ENCODE measurements at regions not wholly inside any gene's neighbourhood (a gene's known extent, or its start where the extent isn't known, plus 50 kb on each side); places are given as distances from the start of the nearest gene placed in this dataset.

DNA sequence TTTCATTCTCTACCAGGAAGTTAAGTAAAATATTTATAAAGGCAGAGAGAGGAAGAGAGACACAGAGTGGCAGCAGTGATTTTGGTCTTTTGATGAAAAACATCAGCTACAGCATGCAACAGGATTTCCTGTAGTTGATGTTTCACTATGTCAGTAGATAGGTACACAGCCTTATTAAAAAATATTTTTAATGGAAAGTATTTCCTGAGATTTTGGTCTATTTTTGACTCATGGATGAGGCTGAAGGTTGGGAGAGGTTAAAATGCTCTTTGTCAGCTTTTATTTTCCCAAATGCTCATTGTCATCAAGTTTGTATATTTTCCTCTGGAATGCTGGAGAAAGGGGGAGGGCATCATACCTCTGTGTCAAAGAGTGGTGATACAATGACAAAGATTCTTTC, 1112.5 kb downstream of the CBLN2 start:
- POLR2A ChIA-PET, result no interaction called here
- CTCF ChIA-PET, result no interaction called here
- no TSS peak for BruUV-seq (replicated peaks)
- in situ Hi-C loops (cut with HindIII; ENCODE audit: low pct_unique_long_range_greater_than_20kb, low sequenced_read_pairs), result no loop called here
- intact Hi-C loops (cut with micrococcal nuclease; ENCODE audit: unreplicated experiment), result no loop called here
- Histone ChIP-seq H3K27ac (ENCODE audit: low read length) (no peak overlapping the region), H3K4me3 (ENCODE audit: low read depth in 2 of 2, low read length in 2 of 2) (no peak overlapping the region), H3K27me3 (ENCODE audit: control insufficient read depth, insufficient read depth, low read length) (no peaks in the 10 kb centered on the region), H3K4me1 (ENCODE audit: control insufficient read depth, insufficient read depth, low read length) (no peaks in the 10 kb centered on the region; the same call in 1 of the 2 replicates), H3K9me3 (ENCODE audit: control insufficient read depth, insufficient read depth, low read depth, low read length) (no peaks in the 10 kb centered on the region), H3K36me3 (ENCODE audit: control insufficient read depth, insufficient read depth, low read length) (no peaks in the 10 kb centered on the region)
- TF ChIP-seq, protein P1, sequence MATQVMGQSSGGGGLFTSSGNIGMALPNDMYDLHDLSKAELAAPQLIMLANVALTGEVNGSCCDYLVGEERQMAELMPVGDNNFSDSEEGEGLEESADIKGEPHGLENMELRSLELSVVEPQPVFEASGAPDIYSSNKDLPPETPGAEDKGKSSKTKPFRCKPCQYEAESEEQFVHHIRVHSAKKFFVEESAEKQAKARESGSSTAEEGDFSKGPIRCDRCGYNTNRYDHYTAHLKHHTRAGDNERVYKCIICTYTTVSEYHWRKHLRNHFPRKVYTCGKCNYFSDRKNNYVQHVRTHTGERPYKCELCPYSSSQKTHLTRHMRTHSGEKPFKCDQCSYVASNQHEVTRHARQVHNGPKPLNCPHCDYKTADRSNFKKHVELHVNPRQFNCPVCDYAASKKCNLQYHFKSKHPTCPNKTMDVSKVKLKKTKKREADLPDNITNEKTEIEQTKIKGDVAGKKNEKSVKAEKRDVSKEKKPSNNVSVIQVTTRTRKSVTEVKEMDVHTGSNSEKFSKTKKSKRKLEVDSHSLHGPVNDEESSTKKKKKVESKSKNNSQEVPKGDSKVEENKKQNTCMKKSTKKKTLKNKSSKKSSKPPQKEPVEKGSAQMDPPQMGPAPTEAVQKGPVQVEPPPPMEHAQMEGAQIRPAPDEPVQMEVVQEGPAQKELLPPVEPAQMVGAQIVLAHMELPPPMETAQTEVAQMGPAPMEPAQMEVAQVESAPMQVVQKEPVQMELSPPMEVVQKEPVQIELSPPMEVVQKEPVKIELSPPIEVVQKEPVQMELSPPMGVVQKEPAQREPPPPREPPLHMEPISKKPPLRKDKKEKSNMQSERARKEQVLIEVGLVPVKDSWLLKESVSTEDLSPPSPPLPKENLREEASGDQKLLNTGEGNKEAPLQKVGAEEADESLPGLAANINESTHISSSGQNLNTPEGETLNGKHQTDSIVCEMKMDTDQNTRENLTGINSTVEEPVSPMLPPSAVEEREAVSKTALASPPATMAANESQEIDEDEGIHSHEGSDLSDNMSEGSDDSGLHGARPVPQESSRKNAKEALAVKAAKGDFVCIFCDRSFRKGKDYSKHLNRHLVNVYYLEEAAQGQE (IDR thresholded peaks at IDR 0.05; ENCODE audit: insufficient read depth in 1 of 2, low read depth in 2 of 2, low read length in 1 of 2), result no peak
- TF ChIP-seq, protein P2, sequence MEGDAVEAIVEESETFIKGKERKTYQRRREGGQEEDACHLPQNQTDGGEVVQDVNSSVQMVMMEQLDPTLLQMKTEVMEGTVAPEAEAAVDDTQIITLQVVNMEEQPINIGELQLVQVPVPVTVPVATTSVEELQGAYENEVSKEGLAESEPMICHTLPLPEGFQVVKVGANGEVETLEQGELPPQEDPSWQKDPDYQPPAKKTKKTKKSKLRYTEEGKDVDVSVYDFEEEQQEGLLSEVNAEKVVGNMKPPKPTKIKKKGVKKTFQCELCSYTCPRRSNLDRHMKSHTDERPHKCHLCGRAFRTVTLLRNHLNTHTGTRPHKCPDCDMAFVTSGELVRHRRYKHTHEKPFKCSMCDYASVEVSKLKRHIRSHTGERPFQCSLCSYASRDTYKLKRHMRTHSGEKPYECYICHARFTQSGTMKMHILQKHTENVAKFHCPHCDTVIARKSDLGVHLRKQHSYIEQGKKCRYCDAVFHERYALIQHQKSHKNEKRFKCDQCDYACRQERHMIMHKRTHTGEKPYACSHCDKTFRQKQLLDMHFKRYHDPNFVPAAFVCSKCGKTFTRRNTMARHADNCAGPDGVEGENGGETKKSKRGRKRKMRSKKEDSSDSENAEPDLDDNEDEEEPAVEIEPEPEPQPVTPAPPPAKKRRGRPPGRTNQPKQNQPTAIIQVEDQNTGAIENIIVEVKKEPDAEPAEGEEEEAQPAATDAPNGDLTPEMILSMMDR (IDR thresholded peaks at IDR 0.05), result no peak
- TF ChIP-seq SIN3A (IDR thresholded peaks at IDR 0.05; ENCODE audit: borderline replicate concordance, insufficient read depth, low read depth, low read length), result no peak
- TF ChIP-seq POLR2AphosphoS5 (IDR thresholded peaks at IDR 0.05; ENCODE audit: low read depth, low read length), result no peak
- ATAC-seq (no peak), DNase-seq (ENCODE audit: low read depth, low spot score) (no peak)

- Histone ChIP-seq H3K9me3 (ENCODE audit: control insufficient read depth, insufficient read depth, low read depth, low read length) (no peaks in the 10 kb centered on the region), H3K4me1 (ENCODE audit: control insufficient read depth, insufficient read depth, low read length) (no peaks in the 10 kb centered on the region; the same call in 1 of the 2 replicates), H3K4me3 (ENCODE audit: low read depth in 2 of 2, low read length in 2 of 2) (no peak overlapping the region), H3K36me3 (ENCODE audit: control insufficient read depth, insufficient read depth, low read length) (no peaks in the 10 kb centered on the region), H3K27ac (ENCODE audit: low read length) (no peak overlapping the region), H3K27me3 (ENCODE audit: control insufficient read depth, insufficient read depth, low read length) (no peaks in the 10 kb centered on the region)
- TF ChIP-seq POLR2AphosphoS5 (IDR thresholded peaks at IDR 0.05; ENCODE audit: low read depth, low read length) (no peak), TCF7L2 (IDR thresholded peaks at IDR 0.05; ENCODE audit: low read depth, low read length) (no peak), SIN3A (IDR thresholded peaks at IDR 0.05; ENCODE audit: borderline replicate concordance, insufficient read depth, low read depth, low read length) (no peak)
- TF ChIP-seq, protein P2 (IDR thresholded peaks at IDR 0.05), result no peak
- TF ChIP-seq, protein P1 (IDR thresholded peaks at IDR 0.05; ENCODE audit: insufficient read depth in 1 of 2, low read depth in 2 of 2, low read length in 1 of 2), result no peak
- no peak for DNase-seq (ENCODE audit: low read depth, low spot score)
- in situ Hi-C loops (cut with HindIII; ENCODE audit: low pct_unique_long_range_greater_than_20kb, low sequenced_read_pairs), result no loop called here
- POLR2A ChIA-PET, result no interaction called here
- no peak for ATAC-seq
- no TSS peak for BruUV-seq (replicated peaks)
- intact Hi-C loops (cut with micrococcal nuclease; ENCODE audit: unreplicated experiment), result no loop called here
- CTCF ChIA-PET, result no interaction called here
Observed at GRCh38 chr18:71431171-71431570, 1113.0 kb downstream of the CBLN2 start.
